Heart right ventricle (tissue), 16 donors: ENCODE measurements at regions not wholly inside any gene's neighbourhood (a gene's known extent, or its start where the extent isn't known, plus 50 kb on each side); places are given as distances from the start of the nearest gene placed in this dataset.

Experiments
- ATAC-seq, 8 donors: fragments of 200-7000 bp; cut with Tn5 transposase; one replicate each; pipeline ENCODE4 v1.9.1; 2020; ENCODE audit warnings: mild to moderate bottlenecking in 8 of 8, moderate library complexity in 8 of 8, moderate number of reproducible peaks in 1 of 8
- DNase-seq, 2 donors: peaks; one replicate each; pipeline ENCODE4 v3.0.0-alpha.2; 2020
- H3K27ac ChIP-seq, 10 donors: fragments of 200-600 bp; sonication (generic) in 2 of 10; one replicate each; pipeline versions ENCODE4 v1.5.0 to v1.8.0; 2020 to 2022; ENCODE audit warnings: mild to moderate bottlenecking in 3 of 10
- H3K27me3 ChIP-seq, 7 donors: fragments of 200-600 bp; one replicate each; pipeline ENCODE4 v1.8.0; 2021 to 2022; ENCODE audit warnings: mild to moderate bottlenecking in 2 of 7
- H3K36me3 ChIP-seq, 9 donors: fragments of 200-600 bp; sonication (generic) in 1 of 9; one replicate each; pipeline versions ENCODE4 v1.5.0 to v1.8.0; 2020 to 2022; ENCODE audit warnings: mild to moderate bottlenecking in 2 of 9
- H3K4me1 ChIP-seq, 9 donors: fragments of 200-600 bp; sonication (generic) in 1 of 9; one replicate each; pipeline versions ENCODE4 v1.5.0 to v1.8.0; 2020 to 2022; ENCODE audit warnings: mild to moderate bottlenecking in 4 of 9
- H3K4me3 ChIP-seq, 10 donors: fragments of 200-600 bp; sonication (generic) in 2 of 10; one replicate each; pipeline versions ENCODE4 v1.5.0 to v1.8.0; 2020 to 2022; ENCODE audit warnings: mild to moderate bottlenecking in 7 of 10, moderate library complexity in 2 of 10
- H3K9me3 ChIP-seq, 11 donors: fragments of 200-600 bp in 10 of 11; sonication (generic) in 2 of 11; one replicate each; pipeline versions ENCODE4 v1.5.0 to v1.8.0; 2013 to 2022; ENCODE audit warnings: mild to moderate bottlenecking in 2 of 11, control low read depth in 1 of 11, moderate library complexity in 1 of 11
- WGBS, 2 donors: extraction: QIAGEN DNeasy Blood & Tissue Kit; methylation state at CpG; one replicate each; pipeline ENCODE4 v1.1.7; 2013; ENCODE audit warnings: inconsistent platforms in 1 of 2; 5-methylcytosine and 5-hydroxymethylcytosine counted together
- intact Hi-C, 10 donors: fragments of 100-400 bp; cut with DNase I; formaldehyde crosslinking; loops; one replicate each; pipeline versions ENCODE4 v1.11.1 to v1.14.2; 2022
- TF ChIP-seq, protein P1 (sequence below), 9 donors: fragments of 200-600 bp; sonication (generic) in 2 of 9; IDR thresholded peaks; one replicate each; pipeline versions ENCODE4 v1.5.0 to v1.8.0; 2021 to 2022; ENCODE audit warnings: antibody characterized with exemption in 9 of 9, mild to moderate bottlenecking in 5 of 9, moderate library complexity in 1 of 9
- donor health status: Arrhythmogenic right ventricular cardiomyopathy.
- donor health status: ischemic (EF 13 %, LVEDD 7.1; RV severe dilation, severe dysfunction).
- donor health status: healthy with polysubstance abuse.
- donor health status: DM: no; HTN: yes; CAD: no.
- donor health status: DM: no; HTN: no; CAD: no.
- donor health status: ischemic (EF 25% LVEDD 6.9; RV normal size, moderate dysfunction).
- donor health status: ischemic (EF 25% LVEDD 5.7; RV mildly dilated, moderate dysfunction).
- donor health status: healthy.
- donor health status: DM: yes; HTN: yes; CAD: no.
- donor health status: Ischemic cardiomyopathy.
- donor health status: ischemic (EF 35%, LVEDD 5.7; RV mildly dilated, moderate dysfunction).
- donor health status: nonischemic (EF 11% LVEDD 7.7; RV severe dilation, severe dysfunction).
- donor health status: DM: yes; HTN: yes; CAD: no.
- donor health status: PGD.
- donor health status: ischemic (EF 29% LVEDD 5.4; RV normal size, mild dysfunction).
- donor health status: nonischemic (EF 23%, LVEDD 6.1; RV moderate dilation, normal function).

DNA sequence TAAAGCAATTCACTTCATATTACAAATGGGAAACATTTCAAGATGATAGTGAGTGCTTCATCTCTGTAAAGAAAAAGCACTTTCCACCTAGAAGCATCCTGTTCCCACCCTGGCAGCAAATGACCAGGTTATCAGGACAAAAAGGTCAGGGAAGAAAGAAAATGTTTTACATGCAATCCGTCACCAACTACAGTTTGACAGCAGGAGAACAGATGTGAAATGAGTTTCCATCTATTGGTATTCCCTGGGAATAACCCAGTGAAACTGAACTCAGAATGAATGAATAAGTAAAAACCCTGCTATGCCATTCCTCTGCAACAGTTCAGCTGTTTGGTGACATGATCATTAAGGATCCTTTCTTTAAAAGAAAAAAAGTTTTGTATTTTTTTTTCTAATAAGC is 67.6 kb downstream of the HTR1A start:
- intact Hi-C loops = loop anchor here in 1 of 10 donors (5.0 kb wide), 1 partner anchor 213 kb away; no protein-coding TSS in a partner anchor
- WGBS, 2 donors = 39 to 41% methylated on average over 1 of the region's 1 CpG
- Histone ChIP-seq H3K27ac (no peak overlapping the region), H3K27me3 (no peaks in the 10 kb centered on the region), H3K36me3 (no peaks in the 10 kb centered on the region), H3K4me3 (no peak overlapping the region), H3K9me3 (peaks cover 0 to 9% (median 0%) of the 10 kb centered on the region in 11 donors), H3K4me1 (no peaks in the 10 kb centered on the region)
- TF ChIP-seq, protein P1, sequence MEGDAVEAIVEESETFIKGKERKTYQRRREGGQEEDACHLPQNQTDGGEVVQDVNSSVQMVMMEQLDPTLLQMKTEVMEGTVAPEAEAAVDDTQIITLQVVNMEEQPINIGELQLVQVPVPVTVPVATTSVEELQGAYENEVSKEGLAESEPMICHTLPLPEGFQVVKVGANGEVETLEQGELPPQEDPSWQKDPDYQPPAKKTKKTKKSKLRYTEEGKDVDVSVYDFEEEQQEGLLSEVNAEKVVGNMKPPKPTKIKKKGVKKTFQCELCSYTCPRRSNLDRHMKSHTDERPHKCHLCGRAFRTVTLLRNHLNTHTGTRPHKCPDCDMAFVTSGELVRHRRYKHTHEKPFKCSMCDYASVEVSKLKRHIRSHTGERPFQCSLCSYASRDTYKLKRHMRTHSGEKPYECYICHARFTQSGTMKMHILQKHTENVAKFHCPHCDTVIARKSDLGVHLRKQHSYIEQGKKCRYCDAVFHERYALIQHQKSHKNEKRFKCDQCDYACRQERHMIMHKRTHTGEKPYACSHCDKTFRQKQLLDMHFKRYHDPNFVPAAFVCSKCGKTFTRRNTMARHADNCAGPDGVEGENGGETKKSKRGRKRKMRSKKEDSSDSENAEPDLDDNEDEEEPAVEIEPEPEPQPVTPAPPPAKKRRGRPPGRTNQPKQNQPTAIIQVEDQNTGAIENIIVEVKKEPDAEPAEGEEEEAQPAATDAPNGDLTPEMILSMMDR (IDR thresholded peaks at IDR 0.05) = no peak
- no peak for ATAC-seq
- no peak for DNase-seq

GRCh38 chr5:63878788-63879187 is 83.5 kb downstream of the HTR1A start:
- ATAC-seq = no peak

GRCh38 chr5:63877961-63878360 is 84.3 kb downstream of the HTR1A start:
- WGBS, 2 donors = 69 to 77% methylated on average over 2 of the region's 2 CpGs
- Histone ChIP-seq H3K9me3 (peaks cover 0 to 3% (median 0%) of the 10 kb centered on the region in 11 donors), H3K4me1 (no peaks in the 10 kb centered on the region), H3K27me3 (no peaks in the 10 kb centered on the region), H3K4me3 (no peak overlapping the region), H3K36me3 (no peaks in the 10 kb centered on the region), H3K27ac (no peak overlapping the region)
- ATAC-seq (no peak), DNase-seq (no peak)
- TF ChIP-seq, protein P1 (IDR thresholded peaks at IDR 0.05) = no peak
- intact Hi-C loops = no loop called here

More at GRCh38 chr5:63878788-63879187, 83.5 kb downstream of the HTR1A start:
- Histone ChIP-seq H3K27me3 (no peaks in the 10 kb centered on the region), H3K36me3 (no peaks in the 10 kb centered on the region), H3K9me3 (peaks cover 0 to 3% (median 0%) of the 10 kb centered on the region in 11 donors), H3K4me1 (no peaks in the 10 kb centered on the region), H3K27ac (no peak overlapping the region), H3K4me3 (no peak overlapping the region)
- WGBS, 2 donors = 28 to 34% methylated on average over 1 of the region's 1 CpG
- DNase-seq = no peak
- intact Hi-C loops = no loop called here
- TF ChIP-seq, protein P1 (IDR thresholded peaks at IDR 0.05) = no peak

GRCh38 chr5:63860379-63860778 is 101.9 kb downstream of the HTR1A start:
- DNase-seq = no peak
- Histone ChIP-seq H3K4me3 (no peak overlapping the region), H3K9me3 (peaks cover 0 to 46% (median 23%) of the 10 kb centered on the region in 11 donors), H3K36me3 (no peaks in the 10 kb centered on the region), H3K4me1 (no peaks in the 10 kb centered on the region), H3K27ac (no peak overlapping the region), H3K27me3 (no peaks in the 10 kb centered on the region)
- intact Hi-C loops = no loop called here
- TF ChIP-seq, protein P1 (IDR thresholded peaks at IDR 0.05) = no peak
- no peak for ATAC-seq
- 87 to 90% methylated on average over 1 of the region's 1 CpG for whole genome bisulfite sequencing, 2 donors
